NCI-H345 treated with DMSO at 0.1 percent for 48 hours (cell line): ENCODE measurements at regions not wholly inside any gene's neighbourhood (a gene's known extent, or its start where the extent isn't known, plus 50 kb on each side); places are given as distances from the start of the nearest gene placed in this dataset.
"Not testable (repeated sequence)": the region's sequence is repeated elsewhere in the genome, so short reads cannot be mapped to it uniquely, and the experiment has no call there.

Source experiments
- DNase-seq: peaks from one replicate; lab custom pipeline; 2025; ENCODE audit not compliant: unreplicated experiment; lab: John Stamatoyannopoulos, UW

DNA sequence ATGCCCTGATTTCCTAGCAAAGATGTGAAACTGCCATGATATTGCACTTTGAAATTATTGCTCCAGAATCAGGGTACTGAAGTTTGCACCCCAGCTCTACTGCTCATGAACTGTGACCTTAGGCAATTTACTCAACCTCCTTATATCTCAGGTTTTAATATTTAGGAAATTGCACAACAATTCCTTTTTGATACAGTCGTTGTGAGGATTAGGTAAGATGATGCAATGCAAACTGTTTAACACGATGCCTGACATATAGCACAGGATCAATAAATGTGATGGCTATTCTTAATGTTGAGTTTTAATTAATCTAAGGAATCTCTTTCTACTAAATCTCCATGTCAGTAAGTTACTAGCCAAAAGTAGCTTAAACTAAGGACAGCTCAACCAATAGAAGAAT lies 555.8 kb downstream of the GALC start:
- no peak for DNase-seq

DNA sequence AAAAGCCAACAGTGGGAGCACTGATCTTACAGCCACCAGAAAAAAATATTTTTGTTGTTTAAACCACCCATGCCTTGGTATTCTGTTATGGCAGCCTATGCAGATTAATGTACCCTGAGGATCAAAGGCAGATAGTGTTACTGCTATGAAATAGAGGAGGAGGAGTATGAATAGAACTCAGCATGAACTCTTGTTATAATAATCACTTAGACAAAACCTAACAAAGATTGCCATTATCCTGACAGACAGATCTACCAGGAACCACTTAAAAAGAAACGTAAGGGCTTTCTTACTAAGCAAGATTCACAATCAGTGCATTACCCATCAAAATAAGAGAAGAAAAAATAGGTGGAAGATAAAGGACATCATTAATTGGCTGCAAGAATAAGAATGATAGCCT lies 558.3 kb downstream of the GALC start:
- DNase-seq: no peak

DNA sequence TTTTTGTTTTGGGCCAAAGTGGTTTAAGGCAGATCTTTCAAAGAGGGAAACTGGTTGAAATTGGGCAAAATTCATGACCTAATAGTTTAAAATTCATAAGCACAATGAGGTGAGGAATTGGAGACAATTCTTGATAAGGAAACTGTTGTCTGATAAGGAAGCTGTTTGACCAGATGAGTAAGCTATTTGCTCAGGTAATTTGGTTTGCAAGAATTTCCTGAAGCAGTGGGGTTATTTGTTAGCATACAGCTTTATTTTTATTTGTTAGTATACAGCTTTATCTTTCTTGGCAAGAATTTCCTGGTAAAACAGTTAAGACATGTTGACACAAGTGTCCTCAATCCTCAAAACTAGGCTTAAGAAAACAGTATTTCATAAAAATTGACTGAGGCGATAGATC lies 559.0 kb downstream of the GALC start:
- DNase-seq: no peak

DNA sequence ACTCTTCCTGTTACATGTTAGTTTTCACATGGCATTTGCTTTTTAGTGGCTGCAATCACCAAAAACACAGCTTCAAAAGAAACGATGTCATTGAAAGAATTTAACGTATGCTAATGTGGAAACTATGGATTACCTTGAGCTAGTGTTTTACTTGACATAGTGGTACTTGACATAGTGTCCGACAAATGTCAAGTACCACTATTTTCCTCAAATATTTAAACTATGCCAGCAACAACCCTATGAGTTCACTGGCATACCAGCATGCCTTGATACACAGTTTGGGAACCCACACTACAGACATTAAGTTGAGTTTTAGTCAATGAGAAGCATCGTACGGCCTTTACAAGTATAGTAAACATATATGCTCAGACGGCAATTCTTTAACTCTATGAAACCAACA lies 560.3 kb downstream of the GALC start:
- DNase-seq: no peak

DNA sequence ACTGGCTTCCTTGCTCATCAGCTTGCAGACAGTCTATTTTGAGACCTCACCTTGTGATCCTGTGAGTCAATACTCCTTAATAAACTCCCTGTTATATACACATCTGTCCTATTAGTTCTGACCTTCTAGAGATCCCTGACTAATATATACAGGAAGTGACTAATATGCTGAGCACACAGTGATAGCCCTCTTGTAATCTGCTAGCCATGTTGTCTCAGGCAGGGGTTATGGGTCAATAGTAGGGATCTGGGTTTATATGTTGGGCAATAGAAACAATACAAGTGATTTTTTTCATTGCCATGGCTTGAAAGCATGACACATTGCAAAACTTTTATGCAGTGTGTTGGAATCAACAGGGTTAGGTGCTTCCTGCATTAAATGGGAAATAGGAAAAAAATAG lies 562.2 kb downstream of the GALC start:
- no peak for DNase-seq

DNA sequence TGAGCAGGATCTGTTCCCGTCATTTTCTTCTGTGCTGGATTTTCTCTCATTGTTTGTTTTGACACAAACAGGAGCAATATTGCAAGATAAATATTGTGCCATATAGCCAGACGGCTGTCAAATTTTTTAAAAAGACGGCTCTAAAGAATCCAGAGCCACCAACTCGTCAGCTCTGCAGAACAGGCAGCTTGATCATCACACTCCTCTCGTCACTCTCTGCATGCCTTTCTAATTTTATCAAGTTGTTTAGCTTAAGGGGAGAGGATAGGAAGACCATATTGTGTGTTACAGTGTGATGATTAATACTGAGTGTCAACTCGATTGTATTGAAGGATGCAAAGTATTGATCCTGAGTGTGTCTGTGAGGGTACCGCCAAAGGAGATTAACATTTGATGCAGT lies 562.8 kb downstream of the GALC start:
- no peak for DNase-seq

DNA sequence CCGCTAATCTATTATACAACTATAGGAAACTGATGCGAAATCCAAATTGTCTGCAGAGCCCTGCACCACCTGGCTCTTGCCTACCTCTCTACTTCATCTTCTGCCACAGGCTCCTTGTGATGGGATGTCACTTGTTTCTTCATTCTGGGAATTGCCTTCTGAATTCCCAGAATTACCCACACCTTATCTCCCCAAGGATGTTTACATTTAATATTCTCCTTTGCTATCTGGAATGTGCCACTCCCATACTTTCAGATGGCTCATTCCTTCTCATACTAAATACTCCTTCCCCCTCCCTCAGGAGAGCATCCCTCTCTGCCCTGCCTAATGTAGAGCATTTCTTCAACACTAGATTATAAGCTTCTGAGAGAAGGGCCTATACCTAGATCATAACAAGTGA lies 573.1 kb downstream of the GALC start:
- no peak for DNase-seq

DNA sequence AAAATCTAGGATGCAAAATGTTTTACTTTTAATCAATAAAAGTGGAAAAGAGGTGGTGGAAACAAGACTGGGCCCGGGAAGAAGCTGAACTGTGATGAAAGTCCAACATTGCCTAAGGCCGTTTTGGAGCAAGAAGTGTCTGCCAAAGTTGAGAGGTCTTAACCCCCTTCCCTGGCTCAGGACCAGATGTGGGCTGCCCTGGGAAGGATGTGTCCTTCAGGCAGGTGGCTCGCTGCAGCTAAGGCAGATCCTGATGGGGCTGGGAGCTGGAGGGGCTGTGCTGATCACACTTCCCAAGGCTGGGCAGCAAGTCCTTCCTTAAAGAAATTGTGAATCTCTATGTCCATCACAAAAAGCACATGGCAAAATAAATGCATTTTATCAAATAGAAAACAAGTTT lies 581.6 kb downstream of the GALC start:
- no peak for DNase-seq

DNA sequence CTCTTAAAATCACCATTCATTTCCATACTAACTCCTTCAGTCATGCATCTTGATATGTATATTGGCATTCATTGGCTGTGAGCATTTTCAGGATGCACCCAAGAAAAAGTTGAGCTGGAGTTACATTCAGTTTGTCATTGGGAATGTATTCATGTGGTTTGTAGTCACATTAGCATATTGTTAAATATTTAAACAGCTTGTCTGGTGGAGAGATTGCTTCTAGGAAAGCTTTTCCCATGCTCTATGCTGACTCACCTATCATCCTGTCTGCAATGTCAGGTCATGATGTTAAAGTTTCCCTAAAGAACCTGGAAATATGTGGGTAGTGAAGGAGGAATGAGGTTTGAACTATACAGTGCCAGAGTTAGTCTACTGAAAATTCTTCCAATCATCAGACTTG lies 583.6 kb downstream of the GALC start:
- DNase-seq: no peak

DNA sequence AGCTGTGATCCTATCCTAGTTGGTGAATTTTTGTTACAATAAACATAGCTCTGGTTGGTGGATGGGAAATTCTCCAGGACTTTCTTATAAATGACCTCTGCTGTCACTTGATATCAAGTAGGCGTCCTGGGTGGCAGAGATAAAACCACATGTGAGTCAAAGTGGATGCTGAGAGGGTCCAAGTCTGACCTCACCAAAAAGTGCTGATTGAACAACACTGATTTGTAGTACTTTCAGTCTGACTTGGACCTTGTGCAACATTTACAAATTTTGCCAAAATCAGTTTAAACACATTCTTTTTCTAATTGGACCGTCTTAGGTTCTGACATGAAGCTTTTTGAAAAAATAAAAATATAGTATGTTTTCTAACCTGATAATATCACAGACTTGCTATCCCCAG lies 585.6 kb downstream of the GALC start:
- no peak for DNase-seq

DNA sequence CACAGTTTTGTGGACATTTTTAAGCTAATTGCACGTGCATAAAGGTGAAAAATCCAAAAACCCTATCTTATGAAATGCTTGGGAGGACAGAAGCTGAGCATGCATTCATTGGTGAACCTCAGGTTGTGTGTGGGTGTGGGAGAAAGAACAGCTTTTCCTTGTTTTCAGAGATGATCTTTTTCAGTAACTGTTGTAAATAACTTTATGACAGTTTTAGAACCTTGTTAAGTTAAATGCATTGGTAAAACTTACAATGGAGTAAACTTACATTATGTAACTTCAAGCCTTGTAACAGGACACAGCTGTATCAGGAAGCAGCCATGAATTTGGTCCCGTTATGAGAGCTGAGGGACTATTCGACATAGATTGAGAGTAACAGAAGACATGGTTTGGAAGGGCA lies 587.4 kb downstream of the GALC start:
- no peak for DNase-seq

DNA sequence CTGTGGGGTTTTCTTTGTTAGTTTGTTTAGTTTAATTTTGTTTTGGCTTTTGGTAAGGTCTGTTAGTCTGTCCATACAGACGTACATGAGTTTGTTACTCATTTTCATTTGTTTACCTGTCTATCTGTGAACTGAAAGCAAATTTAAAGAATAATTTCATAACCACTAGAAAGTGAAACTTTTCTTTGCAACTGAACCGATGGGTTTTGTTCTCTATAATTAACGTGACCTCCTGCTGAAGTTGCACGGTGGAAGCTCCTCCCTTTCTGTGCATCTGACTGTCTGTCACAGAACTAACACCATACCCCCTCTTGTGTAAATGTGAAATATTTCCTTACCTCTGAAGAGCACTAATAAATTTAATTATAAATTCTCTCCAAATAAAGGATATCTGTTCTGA lies 595.5 kb downstream of the GALC start:
- no peak for DNase-seq

DNA sequence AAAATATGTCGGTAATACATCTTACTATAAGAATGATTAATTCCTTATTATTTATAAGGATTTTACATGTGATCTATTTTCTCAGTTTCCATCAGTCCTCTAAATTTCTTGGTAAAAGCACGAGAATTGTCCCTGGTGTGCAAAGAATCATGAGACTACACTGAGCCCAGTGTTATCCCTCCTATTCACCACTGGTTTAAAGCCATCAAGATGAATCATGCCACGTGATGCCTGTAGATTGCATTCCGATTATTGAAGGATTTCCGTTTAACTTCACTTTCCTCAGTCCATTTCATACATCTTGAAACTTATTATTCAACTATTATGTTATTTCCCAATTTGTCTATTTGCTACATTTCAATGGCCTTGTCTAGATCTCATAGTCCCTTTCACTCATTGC lies 601.9 kb downstream of the GALC start:
- DNase-seq: no peak

DNA sequence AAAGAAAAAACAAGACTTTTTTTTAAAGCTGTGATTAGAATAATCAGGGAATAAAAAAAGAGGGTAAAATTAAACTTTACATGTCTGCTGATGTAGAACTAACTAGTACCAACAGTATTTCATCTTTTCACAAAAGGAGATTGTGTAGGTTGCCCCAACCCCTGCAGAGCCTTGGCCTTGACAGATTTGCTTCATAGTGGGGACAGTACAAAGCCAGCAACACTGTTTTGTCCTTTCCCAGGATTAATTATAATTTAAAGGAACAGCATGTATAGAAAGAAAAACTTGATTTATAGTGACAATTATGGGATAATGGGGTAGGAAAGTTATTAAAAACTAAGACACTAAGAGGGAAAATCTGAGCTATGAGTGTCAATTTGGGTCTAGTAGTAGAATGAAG lies 604.0 kb downstream of the GALC start:
- no peak for DNase-seq

DNA sequence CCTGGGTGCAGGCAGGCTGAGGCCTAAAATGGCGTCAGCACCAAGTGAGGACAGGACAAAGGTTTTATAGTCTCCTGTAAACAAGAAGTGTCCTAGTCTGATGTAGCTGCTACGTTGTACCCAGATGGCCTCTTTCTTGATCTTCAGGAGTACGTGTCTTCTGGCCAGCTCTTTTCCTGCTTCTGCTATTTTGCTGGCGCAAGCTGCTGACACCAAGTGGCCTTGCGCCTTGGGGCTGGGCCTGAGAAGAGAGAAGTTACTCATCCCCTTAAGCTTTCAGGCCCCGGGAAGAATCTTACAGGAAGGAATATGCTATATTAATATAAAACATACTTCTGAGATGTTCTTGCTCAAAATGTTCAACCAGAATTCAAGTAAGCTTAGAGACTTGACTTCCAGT lies 605.2 kb downstream of the GALC start:
- no peak for DNase-seq

DNA sequence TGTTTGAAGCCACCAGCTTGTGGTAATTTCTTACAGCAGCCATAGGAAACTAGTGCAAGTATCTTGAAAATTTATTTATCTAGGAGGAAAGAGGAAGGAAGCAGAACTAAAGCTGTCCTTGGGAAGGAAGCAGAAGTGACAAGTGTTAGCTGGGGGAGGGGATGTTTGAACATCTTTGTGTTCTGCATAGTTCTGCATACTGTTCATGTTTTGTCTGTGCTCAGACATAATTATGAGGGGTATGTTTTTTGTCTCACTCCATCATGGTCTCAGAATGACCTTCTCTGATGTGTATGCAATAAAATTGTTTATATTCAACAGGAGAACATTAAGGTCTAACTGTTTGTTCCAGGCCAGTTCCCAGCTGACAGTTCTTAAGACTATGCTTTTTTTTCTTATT lies 606.5 kb downstream of the GALC start:
- no peak for DNase-seq

DNA sequence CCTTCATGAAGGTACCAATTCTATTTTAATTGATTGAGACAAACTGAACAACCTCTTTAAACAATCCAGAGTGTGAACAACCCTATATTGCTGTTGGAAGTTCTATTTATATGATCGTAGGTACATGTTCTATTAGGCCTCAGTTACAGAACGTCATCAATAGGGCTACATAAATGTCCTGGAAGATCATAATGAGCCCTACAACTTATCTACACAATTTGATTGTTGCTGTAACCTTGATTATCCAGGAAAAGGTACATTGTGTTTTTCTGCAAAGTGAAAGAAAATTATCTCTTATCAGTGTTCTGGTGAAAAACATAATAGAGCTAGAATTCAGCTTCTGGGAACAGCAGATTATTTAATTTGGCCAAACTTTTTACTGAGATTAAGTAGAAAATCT lies 612.9 kb downstream of the GALC start:
- DNase-seq: no peak

DNA sequence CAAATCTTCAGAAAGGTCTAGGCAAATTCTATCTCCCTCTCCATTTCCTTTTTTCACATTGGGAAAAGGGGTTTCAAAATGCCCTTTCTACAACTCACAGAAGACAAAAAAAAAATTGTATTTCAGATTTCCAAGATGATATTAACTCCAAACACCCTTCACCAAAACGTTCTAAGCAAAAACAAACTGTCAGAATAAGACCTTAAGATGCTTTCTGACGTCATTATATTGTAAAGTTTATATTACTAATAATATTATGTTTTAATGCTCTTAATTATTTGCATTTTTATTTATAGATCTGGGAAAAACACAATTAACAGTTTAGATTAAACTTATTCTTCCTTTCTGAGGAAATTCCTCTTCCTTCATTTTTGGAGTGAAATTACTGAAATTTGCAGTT lies 624.2 kb downstream of the GALC start:
- no peak for DNase-seq

DNA sequence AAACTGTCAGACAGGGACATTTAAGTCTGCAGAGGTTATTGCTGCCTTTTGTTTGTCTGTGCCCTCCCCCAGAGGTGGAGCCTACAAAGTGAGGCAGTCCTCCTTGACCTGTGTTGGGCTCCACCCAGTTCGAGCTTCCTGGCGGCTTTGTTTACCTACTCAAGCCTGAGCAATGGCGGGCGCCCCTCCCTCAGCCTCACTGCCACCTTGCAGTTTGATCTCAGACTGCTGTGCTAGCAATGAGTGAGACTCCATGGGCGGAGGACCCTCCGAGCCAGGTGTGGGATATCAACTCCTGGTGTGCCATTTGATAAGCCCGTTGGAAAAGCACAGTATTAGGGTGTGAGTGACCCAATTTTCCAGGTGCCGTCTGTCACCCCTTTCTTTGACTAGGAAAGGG lies 632.7 kb downstream of the GALC start:
- DNase-seq: not testable (repeated sequence)

DNA sequence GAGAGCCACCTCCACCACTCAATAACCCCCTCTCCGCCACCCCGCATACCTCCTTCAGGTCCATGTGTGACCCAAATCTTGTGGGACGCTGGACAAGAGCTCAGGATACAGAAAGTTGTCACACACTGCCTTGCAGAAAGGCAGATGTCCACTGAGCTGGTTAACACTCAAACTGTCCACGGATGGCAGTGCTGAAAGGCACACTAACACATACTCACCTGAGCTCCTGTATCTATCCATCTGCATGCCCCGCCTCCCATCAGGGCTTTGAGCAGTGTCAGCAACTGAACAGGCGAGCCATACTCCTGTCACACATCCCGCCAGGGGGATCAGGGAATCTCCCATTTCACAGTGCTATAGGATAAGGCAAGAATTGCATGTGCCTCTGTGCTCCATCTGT lies 642.0 kb downstream of the GALC start:
- no peak for DNase-seq

DNA sequence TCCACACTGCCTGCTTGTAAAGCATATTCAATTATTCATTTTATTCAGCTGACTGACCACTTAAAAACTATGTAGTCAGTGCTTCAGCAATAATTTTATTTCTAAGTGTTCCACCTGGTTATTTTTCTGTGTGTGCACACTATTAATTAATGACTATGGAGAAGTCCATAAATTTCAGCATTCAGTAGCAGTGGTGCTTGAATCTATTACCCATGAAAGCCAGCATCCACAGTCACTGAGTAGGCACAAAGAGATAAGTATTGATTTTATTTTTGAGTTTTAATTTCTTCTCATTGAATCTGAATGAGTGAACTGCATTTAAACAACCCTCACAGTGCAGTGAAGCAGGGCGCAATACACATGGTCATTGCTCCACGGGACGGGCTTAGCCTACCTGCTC lies 643.1 kb downstream of the GALC start:
- no peak for DNase-seq

DNA sequence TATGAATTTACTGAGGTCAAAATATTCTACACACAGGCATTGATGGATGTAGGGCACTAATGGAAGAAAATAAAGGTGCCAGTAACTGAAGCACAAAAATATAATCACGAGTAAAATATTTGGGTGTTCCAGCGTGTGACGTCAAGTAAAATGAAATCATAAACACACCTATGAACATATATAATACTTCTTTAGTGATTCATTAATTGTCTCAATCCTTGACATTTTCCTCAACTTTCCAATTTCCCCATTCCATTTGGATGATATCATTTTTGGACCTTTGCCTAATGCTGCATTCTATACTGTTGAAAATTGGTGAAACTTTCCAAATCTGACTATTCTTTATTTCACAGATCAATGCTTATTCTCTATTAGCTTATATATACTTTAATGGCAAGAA lies 649.3 kb downstream of the GALC start:
- no peak for DNase-seq

DNA sequence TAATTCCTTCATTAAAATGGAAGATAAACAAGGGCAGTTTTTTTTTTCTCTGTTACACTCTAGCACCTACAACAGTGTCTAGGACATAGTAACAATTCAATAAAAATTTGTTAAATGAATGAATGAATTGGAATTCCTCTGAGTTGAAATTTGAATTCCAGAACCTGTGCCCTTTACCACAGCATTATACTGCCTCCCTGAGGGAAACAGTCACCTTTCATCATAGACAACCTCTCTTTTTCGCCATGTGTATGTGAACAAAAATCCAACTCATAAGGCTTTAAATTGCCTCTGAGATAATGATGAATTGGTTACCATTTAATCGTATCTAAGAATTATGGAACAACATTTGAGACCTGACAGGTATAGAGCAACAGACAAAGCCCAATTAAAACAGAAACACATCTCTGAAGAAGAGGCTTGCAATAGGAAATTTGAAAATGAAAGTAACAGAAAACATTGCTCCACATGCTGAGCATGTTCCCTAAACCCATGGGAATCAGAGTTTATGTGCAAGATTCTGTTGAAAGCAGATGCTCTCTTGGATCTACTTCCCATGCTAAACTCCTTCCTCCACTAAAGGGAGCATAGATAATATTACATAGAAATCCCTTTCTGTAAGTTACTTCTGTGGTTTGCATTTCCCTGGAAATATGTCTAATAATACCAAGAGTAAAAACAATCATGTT lies 657.8 kb downstream of the GALC start:
- no peak for DNase-seq

DNA sequence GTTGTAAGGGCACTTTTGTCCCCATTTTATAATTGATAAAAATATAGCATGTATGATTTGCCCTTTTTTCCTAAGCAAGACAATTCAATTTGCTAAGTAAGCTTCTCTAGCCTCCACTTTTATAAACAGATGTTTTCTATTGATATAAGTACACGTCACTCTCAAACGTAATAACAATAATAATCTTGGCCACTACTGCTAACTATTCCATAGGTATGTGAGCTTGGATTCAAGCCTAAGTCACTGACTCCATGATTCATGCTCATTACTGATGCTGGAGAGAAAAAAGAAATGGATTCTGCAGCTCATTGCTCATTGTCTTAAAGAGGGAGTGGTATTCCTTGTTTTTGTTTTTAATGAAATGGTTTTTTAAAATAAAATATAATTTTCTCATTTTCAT lies 661.0 kb downstream of the GALC start:
- DNase-seq: no peak
